Endothelial cell of umbilical vein (primary cell): ENCODE measurements at regions not wholly inside any gene's neighbourhood (a gene's known extent, or its start where the extent isn't known, plus 50 kb on each side); places are given as distances from the start of the nearest gene placed in this dataset.

Source experiments
- BruUV-seq: library from RNA; stranded (reverse); fragments of 400-500 nt; replicated peaks from 2 replicates; lab custom pipeline; 2021; lab: Mats Ljungman, UMichigan
- CTCF ChIA-PET: fragments of 300-600, 350-600 bp; sonication (Branson Sonifier 250); formaldehyde crosslinking; loops from one replicate; lab custom pipeline; 2021; ENCODE audit warnings: antibody characterized with exemption, inconsistent platforms; lab: Charles Lee
- POLR2A ChIA-PET: fragments of 300-600, 350-600 bp; sonication (Branson Sonifier 250); formaldehyde crosslinking; loops from one replicate; lab custom pipeline; 2021; ENCODE audit warnings: antibody characterized with exemption, inconsistent platforms; lab: Charles Lee
- DNase-seq: peaks from one replicate; pipeline ENCODE4 v3.0.0-alpha.2; 2011; ENCODE audit warnings: low read depth, low spot score
- FAIRE-seq: peaks from 2 replicates; lab custom pipeline; 2011; peaks lifted over from hg19 to GRCh38; lab: Jason Lieb, UNC
- H2AFZ ChIP-seq: 2 replicates; pipeline ENCODE4 v1.6.0; 2012; ENCODE audit warnings: low read depth, low read length, control low read depth, inconsistent platforms
- H3K27ac ChIP-seq: 2 replicates; pipeline ENCODE4 v1.5.1; 2011; ENCODE audit warnings: low read depth, mild to moderate bottlenecking, control low read depth, low read length, moderate library complexity; ENCODE audit not compliant: insufficient read depth
- H3K27me3 ChIP-seq, 2 experiments: 2 replicates each; pipeline versions ENCODE4 v1.6.0 to v1.6.1; 2011; ENCODE audit warnings: low read length in 2 of 2, mixed read lengths in 1 of 2; ENCODE audit not compliant: control insufficient read depth in 2 of 2, insufficient read depth in 2 of 2
- H3K36me3 ChIP-seq, 2 experiments: 2 replicates in 1 of 2; 3 replicates in 1 of 2; pipeline ENCODE4 v1.5.1; 2011; ENCODE audit warnings: low read length in 2 of 2, mild to moderate bottlenecking in 1 of 2, moderate library complexity in 1 of 2; ENCODE audit not compliant: control insufficient read depth in 2 of 2, insufficient read depth in 2 of 2; ENCODE audit errors: extremely low read depth in 1 of 2
- H3K4me1 ChIP-seq: 3 replicates; pipeline ENCODE4 v1.5.1; 2011; ENCODE audit warnings: mild to moderate bottlenecking, low read length; ENCODE audit not compliant: control insufficient read depth, insufficient read depth; ENCODE audit errors: extremely low read depth
- H3K4me2 ChIP-seq: 2 replicates; pipeline ENCODE4 v1.6.1; 2011; ENCODE audit warnings: low read length, control low read depth, mixed read lengths; ENCODE audit not compliant: insufficient read depth
- H3K4me3 ChIP-seq, 3 experiments: fragments of 200-600 bp in 1 of 3; sonication (generic), shearing (Covaris generic) in 1 of 3; replicated peaks in 1 of 3; 2 replicates each; pipeline ENCODE4 v1.5.1; 2011 to 2016; ENCODE audit warnings: control low read depth in 3 of 3, low read length in 3 of 3, mild to moderate bottlenecking in 2 of 3, inconsistent platforms in 1 of 3, low read depth in 1 of 3, moderate library complexity in 1 of 3; ENCODE audit not compliant: insufficient read depth in 1 of 3
- H3K79me2 ChIP-seq: 2 replicates; pipeline ENCODE4 v1.6.0; 2012; ENCODE audit warnings: low read length, inconsistent platforms; ENCODE audit not compliant: control insufficient read depth, insufficient read depth
- H3K9ac ChIP-seq: replicated peaks from 2 replicates; pipeline ENCODE3; 2011; ENCODE audit warnings: low read length, control low read depth; ENCODE audit not compliant: insufficient read depth; ENCODE audit errors: extremely low read depth
- H3K9me1 ChIP-seq: replicated peaks from 3 replicates; pipeline ENCODE4 v1.6.0; 2011; ENCODE audit warnings: mild to moderate bottlenecking, low read length; ENCODE audit not compliant: control insufficient read depth, insufficient read depth; ENCODE audit errors: extremely low read depth
- H3K9me3 ChIP-seq: replicated peaks from 2 replicates; pipeline ENCODE4 v1.5.1; 2012; ENCODE audit warnings: low read length, inconsistent platforms; ENCODE audit not compliant: control insufficient read depth, insufficient read depth
- H4K20me1 ChIP-seq: replicated peaks from 2 replicates; pipeline ENCODE3; 2011; ENCODE audit warnings: mild to moderate bottlenecking, low read length; ENCODE audit not compliant: control insufficient read depth, insufficient read depth; ENCODE audit errors: extremely low read depth
- EZH2 ChIP-seq: IDR thresholded peaks from 2 replicates; pipeline ENCODE4 v1.6.1; 2012; ENCODE audit warnings: borderline replicate concordance, low read depth, mild to moderate bottlenecking, moderate library complexity, low read length, inconsistent platforms; ENCODE audit not compliant: severe bottlenecking
- FOS ChIP-seq: IDR thresholded peaks from 2 replicates; pipeline ENCODE4 v1.6.1; 2011; ENCODE audit warnings: mild to moderate bottlenecking, low read length, moderate library complexity, borderline replicate concordance; ENCODE audit not compliant: insufficient read depth
- GATA2 ChIP-seq: IDR thresholded peaks from 2 replicates; pipeline ENCODE4 v1.7.0; 2011; ENCODE audit warnings: low read depth, mild to moderate bottlenecking, moderate library complexity, mixed read lengths, low read length; ENCODE audit not compliant: insufficient read length, insufficient read depth
- JUN ChIP-seq: IDR thresholded peaks from 2 replicates; pipeline ENCODE4 v1.6.1; 2011; ENCODE audit warnings: borderline replicate concordance, low read depth; ENCODE audit not compliant: insufficient read length, insufficient read depth
- MYC ChIP-seq: IDR thresholded peaks from one replicate; pipeline ENCODE4 v1.6.1; 2011; ENCODE audit warnings: mild to moderate bottlenecking, low read depth, low read length
- POLR2A ChIP-seq: IDR thresholded peaks from 2 replicates; pipeline ENCODE4 v1.6.1; 2012; ENCODE audit warnings: low read depth, mild to moderate bottlenecking, control low read depth, low read length
- POLR2AphosphoS5 ChIP-seq: IDR thresholded peaks from 2 replicates; pipeline ENCODE4 v1.6.1; 2012; ENCODE audit warnings: low read depth, mild to moderate bottlenecking, control low read depth, low read length, moderate library complexity; ENCODE audit not compliant: insufficient read depth
- dilution Hi-C: fragments of 300-500 bp; cut with MboI; formaldehyde crosslinking; loops from one replicate; pipeline ENCODE4 v1.15.0; 2019; ENCODE audit warnings: low sequenced_read_pairs; ENCODE audit not compliant: extremely low pct_ligation_motif_present
- intact Hi-C: fragments of 100-400 bp; cut with micrococcal nuclease; formaldehyde crosslinking; loops from one replicate; pipeline ENCODE4 v1.10.0; 2022
- TF ChIP-seq, protein P1 (sequence below), 2 donors: IDR thresholded peaks; 1 replicate in 1 of 2; 2 replicates in 1 of 2; pipeline ENCODE4 v1.5.1; 2011; ENCODE audit warnings: low read length in 2 of 2, mild to moderate bottlenecking in 2 of 2, moderate library complexity in 2 of 2, control low read depth in 1 of 2, inconsistent platforms in 1 of 2, low read depth in 1 of 2; ENCODE audit not compliant: insufficient read depth in 1 of 2; ENCODE audit errors: extremely low read depth in 1 of 2
- TF ChIP-seq, protein P2 (sequence below): IDR thresholded peaks from 2 replicates; pipeline ENCODE4 v1.6.1; 2011; ENCODE audit not compliant: insufficient read depth, insufficient read length

DNA sequence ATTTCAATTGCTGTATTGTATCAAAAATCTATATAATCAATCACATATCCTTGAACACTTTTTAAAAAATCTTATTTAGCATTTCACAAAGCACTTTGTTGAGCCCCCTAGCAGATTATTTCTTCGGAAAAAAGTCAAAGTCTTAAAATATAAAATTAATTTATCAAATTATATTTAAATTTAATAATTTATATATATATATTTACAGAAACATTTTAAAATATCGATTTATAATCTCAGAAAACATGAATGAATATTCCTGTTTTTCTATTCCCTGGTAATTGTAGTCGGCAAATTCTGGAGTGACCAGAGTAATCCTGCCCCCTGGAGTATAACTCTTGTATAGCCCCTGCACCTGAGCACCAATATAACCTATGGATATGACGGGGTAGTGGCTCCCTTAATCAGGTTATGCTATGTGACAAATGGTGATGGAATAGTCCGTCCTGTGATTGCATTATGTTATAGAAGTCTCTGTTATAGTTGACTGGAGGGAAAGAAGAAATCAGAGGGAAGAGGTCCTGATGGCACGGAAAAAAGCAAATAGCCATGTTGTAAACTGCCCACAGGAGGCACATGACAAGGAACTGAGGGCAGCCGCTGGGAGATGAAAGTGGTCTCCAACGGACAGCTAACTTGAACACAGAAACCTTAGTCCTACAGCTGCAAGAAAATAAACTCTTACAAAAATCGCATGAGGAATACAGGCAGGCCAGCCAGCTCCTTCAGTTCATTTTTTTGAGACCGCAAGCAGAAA, 1092.3 kb downstream of the ARAP2 start:
- Histone ChIP-seq H4K20me1 (no peaks in the 10 kb centered on the region), H3K36me3 (no peaks in the 10 kb centered on the region), H3K27ac (no peak overlapping the region), H3K9me3 (peaks cover 3% of the 10 kb centered on the region), H3K4me1 (no peaks in the 10 kb centered on the region), H3K27me3 (no peaks in the 10 kb centered on the region), H3K9me1 (no peaks in the 10 kb centered on the region), H2AFZ (no peak overlapping the region), H3K4me2 (no peak overlapping the region), H3K9ac (no peak overlapping the region), H3K4me3 (no peak overlapping the region), H3K79me2 (no peaks in the 10 kb centered on the region)
- intact Hi-C loops = no loop called here
- no TSS peak for BruUV-seq
- ChIA-PET POLR2A (no interaction called here), CTCF (no interaction called here)
- TF ChIP-seq FOS (no peak), MYC (no peak), JUN (no peak), POLR2AphosphoS5 (no peak), GATA2 (no peak), EZH2 (no peak), POLR2A (no peak)
- TF ChIP-seq, protein P1, sequence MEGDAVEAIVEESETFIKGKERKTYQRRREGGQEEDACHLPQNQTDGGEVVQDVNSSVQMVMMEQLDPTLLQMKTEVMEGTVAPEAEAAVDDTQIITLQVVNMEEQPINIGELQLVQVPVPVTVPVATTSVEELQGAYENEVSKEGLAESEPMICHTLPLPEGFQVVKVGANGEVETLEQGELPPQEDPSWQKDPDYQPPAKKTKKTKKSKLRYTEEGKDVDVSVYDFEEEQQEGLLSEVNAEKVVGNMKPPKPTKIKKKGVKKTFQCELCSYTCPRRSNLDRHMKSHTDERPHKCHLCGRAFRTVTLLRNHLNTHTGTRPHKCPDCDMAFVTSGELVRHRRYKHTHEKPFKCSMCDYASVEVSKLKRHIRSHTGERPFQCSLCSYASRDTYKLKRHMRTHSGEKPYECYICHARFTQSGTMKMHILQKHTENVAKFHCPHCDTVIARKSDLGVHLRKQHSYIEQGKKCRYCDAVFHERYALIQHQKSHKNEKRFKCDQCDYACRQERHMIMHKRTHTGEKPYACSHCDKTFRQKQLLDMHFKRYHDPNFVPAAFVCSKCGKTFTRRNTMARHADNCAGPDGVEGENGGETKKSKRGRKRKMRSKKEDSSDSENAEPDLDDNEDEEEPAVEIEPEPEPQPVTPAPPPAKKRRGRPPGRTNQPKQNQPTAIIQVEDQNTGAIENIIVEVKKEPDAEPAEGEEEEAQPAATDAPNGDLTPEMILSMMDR (IDR thresholded peaks at IDR 0.05; ENCODE audit: extremely low read depth in 1 of 2, insufficient read depth in 1 of 2, low read depth in 1 of 2, low read length in 2 of 2) = no peak
- TF ChIP-seq, protein P2, sequence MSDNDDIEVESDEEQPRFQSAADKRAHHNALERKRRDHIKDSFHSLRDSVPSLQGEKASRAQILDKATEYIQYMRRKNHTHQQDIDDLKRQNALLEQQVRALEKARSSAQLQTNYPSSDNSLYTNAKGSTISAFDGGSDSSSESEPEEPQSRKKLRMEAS = no peak
- no peak for FAIRE-seq
- DNase-seq = no peak
- dilution Hi-C loops = no loop called here
